Central memory CD8-positive, alpha-beta T cell (primary cell): ENCODE measurements at regions not wholly inside any gene's neighbourhood (a gene's known extent, or its start where the extent isn't known, plus 50 kb on each side); places are given as distances from the start of the nearest gene placed in this dataset.
"Not testable (repeated sequence)": the region's sequence is repeated elsewhere in the genome, so short reads cannot be mapped to it uniquely, and the experiment has no call there.

Experiments used
- ATAC-seq: fragments of 150-1000 bp; cut with Tn5 transposase; replicated peaks from 2 replicates; pipeline ENCODE4 v1.10.0; 2022; ENCODE audit warnings: mild to moderate bottlenecking, moderate FRiP score, moderate number of reproducible peaks; ENCODE audit not compliant: poor library complexity, severe bottlenecking; ENCODE audit errors: extremely low read depth
- DNase-seq, 2 donors: peaks; one replicate each; pipeline ENCODE4 v3.0.0; 2021; ENCODE audit warnings: low spot score in 2 of 2
- H3K27ac Mint-ChIP-seq: one replicate; pipeline ENCODE4 v1.8.0; 2022; ENCODE audit warnings: low read depth, mild to moderate bottlenecking, moderate library complexity, mixed read lengths
- H3K27me3 Mint-ChIP-seq: one replicate; pipeline ENCODE4 v1.8.0; 2022; ENCODE audit warnings: mixed read lengths
- H3K36me3 Mint-ChIP-seq: one replicate; pipeline ENCODE4 v1.8.0; 2022; ENCODE audit warnings: mild to moderate bottlenecking, moderate library complexity, mixed read lengths; ENCODE audit not compliant: insufficient read depth
- H3K4me1 Mint-ChIP-seq: one replicate; pipeline ENCODE4 v1.8.0; 2022; ENCODE audit warnings: mixed read lengths
- H3K4me3 Mint-ChIP-seq: one replicate; pipeline ENCODE4 v1.8.0; 2022; ENCODE audit warnings: mild to moderate bottlenecking, moderate library complexity, mixed read lengths
- H3K9me3 Mint-ChIP-seq: one replicate; pipeline ENCODE4 v1.8.0; 2022; ENCODE audit warnings: mixed read lengths

DNA sequence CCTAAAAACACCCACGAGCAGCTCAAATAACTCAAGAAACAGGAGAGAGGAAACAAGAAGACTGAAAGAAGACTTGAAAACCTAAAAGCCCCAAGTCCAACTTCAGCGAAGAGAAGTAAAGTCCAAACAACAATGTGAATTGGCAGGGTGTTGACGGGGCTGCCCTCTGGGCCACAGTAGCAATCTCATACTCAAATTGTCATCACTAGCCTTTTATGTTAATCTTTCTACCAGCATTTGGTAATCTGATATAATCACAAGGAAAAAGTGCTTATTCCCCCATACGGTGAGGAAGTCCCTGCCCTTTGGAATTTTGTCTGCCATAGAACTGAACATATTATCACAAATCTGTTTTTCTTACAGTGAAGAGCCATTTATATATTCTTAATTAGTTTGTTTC, 51.5 kb upstream of the IFNE start:
- Mint-ChIP-seq H3K4me3 (no peak overlapping the region), H3K36me3 (no peaks in the 10 kb centered on the region), H3K9me3 (no peaks in the 10 kb centered on the region), H3K27me3 (peaks cover 67% of the 10 kb centered on the region), H3K4me1 (no peaks in the 10 kb centered on the region), H3K27ac (no peak overlapping the region)
- ATAC-seq: no peak
- no peak for DNase-seq

DNA sequence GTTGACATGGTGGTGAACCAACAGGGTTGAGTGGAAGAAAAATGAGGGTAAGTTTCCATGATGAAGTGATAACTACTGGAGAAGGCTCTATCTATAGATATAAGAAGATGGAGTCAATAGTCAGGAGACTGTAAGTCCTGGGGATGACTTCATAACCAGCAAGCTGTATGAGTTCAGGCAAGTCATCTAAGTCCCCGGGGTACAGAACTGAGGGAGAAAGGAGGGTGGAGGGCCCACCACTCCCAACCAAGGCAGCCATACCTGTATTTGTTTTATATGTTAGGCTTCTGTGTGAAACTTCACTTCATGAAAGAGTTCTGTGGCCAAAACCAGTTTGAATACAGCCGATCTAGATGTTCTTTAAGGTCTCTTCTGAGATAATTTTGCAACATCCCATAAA, 53.3 kb upstream of the IFNE start:
- no peaks in the 10 kb centered on the region for H3K36me3 Mint-ChIP-seq
- H3K27me3 Mint-ChIP-seq: peaks cover 53% of the 10 kb centered on the region
- H3K4me1 Mint-ChIP-seq: no peaks in the 10 kb centered on the region
- no peaks in the 10 kb centered on the region for H3K9me3 Mint-ChIP-seq
- no peak for ATAC-seq
- no peak overlapping the region for H3K4me3 Mint-ChIP-seq
- DNase-seq: no peak
- no peak overlapping the region for H3K27ac Mint-ChIP-seq

DNA sequence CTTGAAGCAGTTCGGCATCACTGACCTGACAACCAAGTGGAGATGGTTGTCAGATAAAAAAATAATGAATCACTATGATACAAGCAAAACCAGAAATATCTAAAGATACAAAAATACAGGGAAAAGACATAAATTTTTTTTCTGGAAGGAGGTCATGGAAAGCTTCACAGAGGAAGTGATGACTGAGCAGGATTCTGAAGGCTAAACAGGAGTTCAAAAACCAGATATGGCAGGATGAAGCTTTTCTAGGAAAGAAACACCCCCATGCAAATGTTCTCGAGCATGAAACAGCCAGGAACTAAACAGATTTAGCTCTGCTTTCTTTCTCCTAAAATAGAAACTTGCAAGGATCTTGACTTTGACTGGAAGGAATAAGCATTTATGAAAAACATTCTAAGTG, 60.7 kb upstream of the IFNE start:
- H3K27me3 Mint-ChIP-seq: peaks cover 10% of the 10 kb centered on the region
- DNase-seq: no peak
- H3K9me3 Mint-ChIP-seq: peaks cover 5% of the 10 kb centered on the region
- H3K4me1 Mint-ChIP-seq: no peaks in the 10 kb centered on the region
- H3K36me3 Mint-ChIP-seq: no peaks in the 10 kb centered on the region
- H3K4me3 Mint-ChIP-seq: no peak overlapping the region
- no peak overlapping the region for H3K27ac Mint-ChIP-seq
- no peak for ATAC-seq

DNA sequence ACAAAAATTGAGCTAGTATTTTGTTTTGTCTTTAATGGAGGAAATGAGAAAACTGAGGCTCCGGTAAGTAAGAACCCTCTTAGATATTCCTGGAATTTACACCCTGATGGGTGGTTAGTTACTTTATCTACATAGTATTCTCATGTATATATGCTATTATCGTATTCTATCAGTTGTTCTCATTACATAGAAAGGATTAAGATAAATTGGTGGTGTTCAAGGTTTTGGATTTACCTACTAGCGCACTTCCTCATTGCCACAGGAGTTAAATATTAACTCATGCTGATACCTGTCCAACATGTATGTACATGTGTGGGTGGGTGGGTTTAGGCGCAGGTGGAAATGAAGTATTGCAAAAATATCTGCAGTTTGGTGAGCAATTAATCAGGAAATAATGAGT, 61.1 kb upstream of the IFNE start:
- H3K9me3 Mint-ChIP-seq: peaks cover 5% of the 10 kb centered on the region
- H3K4me1 Mint-ChIP-seq: no peaks in the 10 kb centered on the region
- no peak overlapping the region for H3K27ac Mint-ChIP-seq
- DNase-seq (no peak), ATAC-seq (no peak)
- no peak overlapping the region for H3K4me3 Mint-ChIP-seq
- H3K36me3 Mint-ChIP-seq: no peaks in the 10 kb centered on the region
- peaks cover 10% of the 10 kb centered on the region for H3K27me3 Mint-ChIP-seq

DNA sequence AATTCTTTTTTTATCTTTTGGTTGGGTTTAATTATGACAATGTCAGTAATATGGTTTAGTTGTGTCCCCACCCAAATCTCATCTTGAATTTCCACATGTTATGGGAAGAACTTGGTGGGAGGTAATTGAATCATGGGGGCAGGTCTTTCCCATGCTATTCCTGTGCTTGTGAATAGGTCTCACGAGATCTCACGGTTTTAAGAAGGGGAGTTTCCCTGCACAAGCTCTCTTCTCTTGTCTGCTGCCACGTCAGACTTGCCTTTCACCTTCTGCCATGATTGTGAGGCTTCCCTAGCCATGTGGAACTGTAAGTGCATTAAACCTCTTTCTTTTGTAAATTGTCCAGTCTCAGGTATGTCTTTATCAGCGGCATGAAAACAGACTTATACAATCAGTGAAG, 61.7 kb upstream of the IFNE start:
- not testable (repeated sequence) for H3K4me3 Mint-ChIP-seq, H3K27ac Mint-ChIP-seq, H3K36me3 Mint-ChIP-seq, DNase-seq, H3K9me3 Mint-ChIP-seq, ATAC-seq, H3K4me1 Mint-ChIP-seq
- peaks cover 16% of the 10 kb centered on the region for H3K27me3 Mint-ChIP-seq

DNA sequence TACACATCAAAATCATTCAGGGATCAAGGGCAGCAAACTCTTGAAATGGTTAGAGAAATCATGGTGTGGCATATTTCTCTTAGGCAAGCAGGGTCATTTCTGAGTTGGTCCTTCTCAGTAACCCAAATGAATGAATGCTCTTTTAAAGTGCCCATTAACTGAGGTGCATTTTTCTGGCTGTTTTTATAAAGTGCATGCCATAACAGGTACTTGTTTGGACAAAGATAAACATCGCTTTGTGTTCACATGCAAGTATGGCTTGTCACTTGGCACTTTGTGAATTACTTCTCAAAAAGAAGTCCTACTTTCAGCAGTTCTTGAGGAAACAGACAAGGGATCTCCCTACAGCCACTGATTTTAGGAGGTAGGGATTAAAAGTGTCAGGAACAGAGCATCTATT, 64.8 kb upstream of the IFNE start:
- no peak for ATAC-seq
- no peak for DNase-seq
- Mint-ChIP-seq H3K36me3 (no peaks in the 10 kb centered on the region), H3K4me3 (no peak overlapping the region), H3K4me1 (no peaks in the 10 kb centered on the region), H3K27ac (no peak overlapping the region), H3K27me3 (peaks cover 31% of the 10 kb centered on the region), H3K9me3 (peaks cover 5% of the 10 kb centered on the region)

DNA sequence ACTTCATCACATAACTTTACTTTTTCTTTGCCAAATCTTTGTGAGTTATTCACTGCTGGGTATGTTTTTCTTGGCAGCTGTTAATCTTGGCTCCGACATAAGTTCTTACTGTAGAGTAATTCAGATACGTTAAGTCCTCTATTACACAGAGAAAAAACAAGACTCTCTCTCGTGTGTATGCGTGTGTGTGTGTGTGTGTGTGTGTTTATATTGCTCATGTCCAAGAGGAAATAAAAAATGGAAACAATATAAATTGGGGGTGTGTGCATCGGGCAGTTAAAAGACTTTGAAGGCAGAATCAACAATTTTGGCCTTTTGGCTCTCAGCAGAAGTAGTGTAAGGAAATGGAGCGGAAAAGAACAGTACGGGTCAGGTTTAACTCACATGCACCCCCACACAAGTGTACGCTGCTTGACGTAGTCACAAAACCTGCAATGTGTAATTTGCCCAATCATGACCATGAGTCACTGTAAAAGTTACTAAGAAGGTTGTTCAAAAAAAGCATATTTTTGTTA, 67.2 kb upstream of the IFNE start:
- DNase-seq (no peak), ATAC-seq (no peak)
- H3K27me3 Mint-ChIP-seq: peaks cover 38% of the 10 kb centered on the region
- H3K4me1 Mint-ChIP-seq: no peaks in the 10 kb centered on the region
- no peak overlapping the region for H3K4me3 Mint-ChIP-seq
- no peak overlapping the region for H3K27ac Mint-ChIP-seq
- no peaks in the 10 kb centered on the region for H3K36me3 Mint-ChIP-seq
- no peaks in the 10 kb centered on the region for H3K9me3 Mint-ChIP-seq

DNA sequence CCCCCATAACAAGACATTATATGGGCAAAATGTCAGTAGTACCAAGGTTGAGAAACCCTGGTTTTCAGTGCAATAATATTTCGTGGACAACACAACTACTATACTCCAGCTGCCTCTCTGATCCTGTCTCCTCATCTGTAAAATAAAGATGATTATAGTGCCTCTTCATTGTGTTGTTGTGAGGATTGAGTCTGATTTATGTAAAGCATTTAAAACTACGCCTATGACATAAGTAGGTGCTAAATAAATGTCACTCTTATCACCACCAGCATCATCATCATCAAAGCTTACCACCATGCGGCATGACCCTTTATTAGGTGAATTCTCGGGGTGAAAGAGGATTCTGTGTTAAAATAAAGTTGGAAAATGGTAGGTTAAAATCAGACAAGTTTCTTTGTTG, 67.8 kb upstream of the IFNE start:
- no peak for DNase-seq
- ATAC-seq: no peak
- Mint-ChIP-seq H3K36me3 (no peaks in the 10 kb centered on the region), H3K9me3 (no peaks in the 10 kb centered on the region), H3K4me3 (no peak overlapping the region), H3K4me1 (no peaks in the 10 kb centered on the region), H3K27me3 (peaks cover 38% of the 10 kb centered on the region), H3K27ac (no peak overlapping the region)

DNA sequence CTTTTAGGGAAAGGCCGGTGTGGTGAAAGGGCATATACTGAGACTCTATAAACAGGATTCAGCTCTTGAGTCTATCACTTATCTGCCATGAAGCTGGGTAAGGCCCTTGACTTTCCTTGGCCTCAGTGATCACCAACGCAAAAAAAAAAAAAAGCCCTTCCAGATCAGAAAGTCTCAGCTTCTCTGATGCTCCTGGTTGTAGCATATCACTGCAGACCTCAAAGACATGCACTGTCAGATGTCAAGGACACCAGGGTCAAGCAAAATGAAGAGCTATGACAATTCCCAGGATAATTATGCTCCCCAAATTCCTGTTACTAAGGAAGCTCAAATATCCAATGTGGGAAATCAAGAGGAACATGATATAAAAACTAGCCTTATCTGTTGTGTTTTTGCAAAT, 68.3 kb upstream of the IFNE start:
- H3K36me3 Mint-ChIP-seq: no peaks in the 10 kb centered on the region
- H3K4me3 Mint-ChIP-seq: no peak overlapping the region
- no peak for DNase-seq
- H3K27me3 Mint-ChIP-seq: peaks cover 43% of the 10 kb centered on the region
- H3K9me3 Mint-ChIP-seq: no peaks in the 10 kb centered on the region
- no peak for ATAC-seq
- H3K27ac Mint-ChIP-seq: no peak overlapping the region
- no peaks in the 10 kb centered on the region for H3K4me1 Mint-ChIP-seq

DNA sequence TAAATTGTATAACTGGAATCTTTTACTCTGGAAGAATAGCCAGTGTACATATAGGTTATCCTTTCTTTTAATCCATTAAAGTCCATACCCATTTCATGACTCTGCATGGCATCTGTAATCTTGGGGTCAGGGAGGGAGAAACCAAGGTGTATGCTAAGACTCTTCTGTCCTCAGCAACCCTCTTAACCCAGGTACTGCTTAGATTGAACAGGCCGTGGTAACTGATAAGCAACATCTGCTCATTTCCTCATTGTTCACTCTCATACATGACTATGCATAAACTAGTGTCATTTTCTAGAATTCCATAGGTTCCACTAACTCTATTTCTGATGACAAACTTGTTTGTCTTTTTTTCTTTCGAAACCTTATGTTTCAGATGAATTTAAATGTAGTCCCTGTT, 69.3 kb upstream of the IFNE start:
- Mint-ChIP-seq H3K4me1 (no peaks in the 10 kb centered on the region), H3K4me3 (no peak overlapping the region), H3K36me3 (no peaks in the 10 kb centered on the region), H3K9me3 (no peaks in the 10 kb centered on the region), H3K27ac (no peak overlapping the region), H3K27me3 (peaks cover 53% of the 10 kb centered on the region)
- ATAC-seq (no peak), DNase-seq (no peak)

DNA sequence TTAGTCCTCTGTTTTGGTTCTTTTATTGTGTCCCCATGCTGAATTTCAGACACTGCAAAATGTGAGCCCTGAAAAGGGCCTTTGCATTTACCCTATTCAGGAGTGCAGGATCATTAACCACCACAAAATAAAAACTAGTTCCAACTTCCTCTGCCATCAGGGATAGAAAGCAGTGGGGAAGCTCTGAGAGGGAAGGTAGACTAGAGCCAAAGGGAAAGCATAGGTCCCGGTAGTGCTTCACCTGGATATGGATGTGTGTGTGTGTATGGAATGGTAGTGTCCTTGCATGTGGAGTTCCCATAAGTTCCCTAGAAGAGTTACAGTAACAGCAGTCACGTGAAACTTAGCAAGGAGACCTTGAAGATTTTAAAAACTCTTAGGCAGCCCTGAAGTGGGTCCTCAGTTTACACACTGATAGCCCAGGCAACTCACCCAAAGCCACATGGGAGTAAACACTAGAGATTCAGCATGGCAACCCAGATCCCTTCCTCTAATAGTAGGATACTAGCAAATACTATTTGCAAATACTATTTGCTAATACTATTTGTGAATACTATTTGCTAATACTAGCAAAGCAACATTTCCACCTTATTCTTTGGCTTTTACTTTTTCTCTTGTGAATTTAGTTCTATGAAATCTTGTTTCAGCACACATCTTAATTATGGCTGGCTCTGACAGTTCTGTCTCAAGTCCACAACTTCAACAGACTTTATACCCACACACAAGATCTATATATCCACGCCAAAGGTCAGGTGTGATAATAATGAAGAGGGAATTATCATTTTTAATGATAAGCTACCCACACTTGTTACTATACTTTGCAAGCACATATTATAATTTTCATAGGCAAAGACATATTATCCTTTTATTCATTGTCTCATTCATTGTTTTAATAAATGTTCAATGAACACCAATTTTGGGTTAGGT, 70.4 kb upstream of the IFNE start:
- peaks cover 64% of the 10 kb centered on the region for H3K27me3 Mint-ChIP-seq
- no peaks in the 10 kb centered on the region for H3K36me3 Mint-ChIP-seq
- no peaks in the 10 kb centered on the region for H3K9me3 Mint-ChIP-seq
- H3K4me1 Mint-ChIP-seq: no peaks in the 10 kb centered on the region
- H3K27ac Mint-ChIP-seq: no peak overlapping the region
- ATAC-seq (no peak), DNase-seq (no peak)
- no peak overlapping the region for H3K4me3 Mint-ChIP-seq

DNA sequence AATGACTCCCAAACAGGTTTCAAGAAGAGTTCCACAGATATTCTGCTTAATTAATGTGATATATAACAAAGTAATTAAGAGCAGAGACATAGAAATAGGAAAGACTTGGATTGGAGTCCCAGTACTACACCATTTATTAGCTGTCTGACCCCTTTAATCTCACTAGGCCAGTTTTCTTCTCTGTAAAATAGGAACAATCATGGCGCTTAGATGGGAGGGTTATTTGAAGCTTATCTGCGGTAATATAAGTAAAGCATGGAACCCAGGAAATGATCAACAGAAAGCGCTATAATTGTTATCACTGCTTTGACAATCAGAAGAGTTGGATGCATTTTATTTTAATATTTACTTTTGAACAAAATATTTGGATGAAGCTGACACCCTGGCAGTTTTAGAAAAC, 71.3 kb upstream of the IFNE start:
- DNase-seq (no peak), ATAC-seq (no peak)
- no peak overlapping the region for H3K4me3 Mint-ChIP-seq

DNA sequence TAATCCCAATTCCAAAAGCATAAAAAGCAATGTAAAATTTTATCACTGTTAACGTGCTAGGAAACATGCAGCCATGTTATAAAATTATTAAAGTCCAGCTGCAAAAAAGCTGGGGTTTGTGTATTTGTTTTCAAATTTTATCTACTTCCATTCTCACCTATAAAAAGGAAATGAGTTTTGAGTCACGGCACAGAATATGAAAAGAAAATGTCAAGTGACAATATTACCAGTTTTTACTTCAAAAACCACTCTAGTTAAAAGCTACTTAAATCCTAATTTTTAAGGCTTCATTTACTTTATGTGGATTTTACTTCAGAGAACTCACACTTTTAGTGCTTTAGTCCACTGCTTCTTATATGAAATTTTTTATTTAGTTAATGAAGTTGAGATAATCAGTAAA, 72.7 kb upstream of the IFNE start:
- ATAC-seq: no peak
- Mint-ChIP-seq H3K4me1 (peaks cover 8% of the 10 kb centered on the region), H3K27me3 (peaks cover 61% of the 10 kb centered on the region), H3K9me3 (no peaks in the 10 kb centered on the region), H3K27ac (no peak overlapping the region), H3K36me3 (no peaks in the 10 kb centered on the region), H3K4me3 (no peak overlapping the region)
- DNase-seq: no peak

More for the DNA sequence above, 71.3 kb upstream of the IFNE start:
- H3K9me3 Mint-ChIP-seq: no peaks in the 10 kb centered on the region
- H3K27me3 Mint-ChIP-seq: peaks cover 67% of the 10 kb centered on the region
- H3K36me3 Mint-ChIP-seq: no peaks in the 10 kb centered on the region
- H3K27ac Mint-ChIP-seq: no peak overlapping the region
- peaks cover 2% of the 10 kb centered on the region for H3K4me1 Mint-ChIP-seq
